Gastrocnemius medialis (tissue), 4 donors: ENCODE measurements at regions not wholly inside any gene's neighbourhood (a gene's known extent, or its start where the extent isn't known, plus 50 kb on each side); places are given as distances from the start of the nearest gene placed in this dataset.

Experiments
- CTCF ChIP-seq, 5 experiments: fragments of 450-650 bp in 3 of 5; fragments of 200-600 bp in 2 of 5; sonication (generic) in 2 of 5; IDR thresholded peaks in 4 of 5; conservative IDR thresholded peaks in 1 of 5; 1 replicate in 4 of 5; 2 replicates in 1 of 5; pipeline ENCODE4 v1.5.1; 2016 to 2019; ENCODE audit warnings: antibody characterized with exemption in 5 of 5, mild to moderate bottlenecking in 3 of 5, moderate library complexity in 3 of 5
- POLR2A ChIP-seq, 2 donors: fragments of 450-650 bp; IDR thresholded peaks; one replicate each; pipeline ENCODE4 v1.6.1; 2017; ENCODE audit warnings: antibody characterized with exemption in 2 of 2, mild to moderate bottlenecking in 2 of 2, moderate library complexity in 2 of 2

GRCh38 chrX:1086444-1087409 lies 125.7 kb downstream of the CRLF2 start:
- TF ChIP-seq POLR2A (IDR thresholded peaks at IDR 0.05) (no peak), CTCF (IDR thresholded peaks at IDR 0.05 in 4 of 5, conservative IDR thresholded peaks at IDR 0.05 in 1 of 5) (no peak)
